SK-N-SH (cell line): ENCODE measurements at regions not wholly inside any gene's neighbourhood (a gene's known extent, or its start where the extent isn't known, plus 50 kb on each side); places are given as distances from the start of the nearest gene placed in this dataset.

ENCODE experiments used
- CTCF ChIP-seq: fragments of 200-600 bp; sonication (generic); IDR thresholded peaks from 2 replicates; pipeline ENCODE4 v1.6.1; 2017; ENCODE audit warnings: antibody characterized with exemption, mild to moderate bottlenecking, moderate library complexity
- EP300 ChIP-seq, 2 experiments: IDR thresholded peaks; 2 replicates each; pipeline versions ENCODE4 v1.4.0 to v1.6.1; 2012; ENCODE audit warnings: borderline replicate concordance in 1 of 2, low read depth in 1 of 2, low read length in 1 of 2
- MAX ChIP-seq: IDR thresholded peaks from 2 replicates; pipeline ENCODE4 v1.4.0; 2012; ENCODE audit warnings: low read depth
- RCOR1 ChIP-seq: fragments of 150-350 bp; IDR thresholded peaks from 2 replicates; pipeline ENCODE4 v1.6.1; 2017; ENCODE audit warnings: antibody characterized with exemption, low read length
- RXRA ChIP-seq: IDR thresholded peaks from 2 replicates; pipeline ENCODE4 v1.4.0; 2012; ENCODE audit warnings: low read depth, mild to moderate bottlenecking, borderline replicate concordance
- YY1 ChIP-seq: IDR thresholded peaks from 2 replicates; pipeline ENCODE4 v1.4.0; 2012; ENCODE audit warnings: low read depth, mild to moderate bottlenecking

DNA sequence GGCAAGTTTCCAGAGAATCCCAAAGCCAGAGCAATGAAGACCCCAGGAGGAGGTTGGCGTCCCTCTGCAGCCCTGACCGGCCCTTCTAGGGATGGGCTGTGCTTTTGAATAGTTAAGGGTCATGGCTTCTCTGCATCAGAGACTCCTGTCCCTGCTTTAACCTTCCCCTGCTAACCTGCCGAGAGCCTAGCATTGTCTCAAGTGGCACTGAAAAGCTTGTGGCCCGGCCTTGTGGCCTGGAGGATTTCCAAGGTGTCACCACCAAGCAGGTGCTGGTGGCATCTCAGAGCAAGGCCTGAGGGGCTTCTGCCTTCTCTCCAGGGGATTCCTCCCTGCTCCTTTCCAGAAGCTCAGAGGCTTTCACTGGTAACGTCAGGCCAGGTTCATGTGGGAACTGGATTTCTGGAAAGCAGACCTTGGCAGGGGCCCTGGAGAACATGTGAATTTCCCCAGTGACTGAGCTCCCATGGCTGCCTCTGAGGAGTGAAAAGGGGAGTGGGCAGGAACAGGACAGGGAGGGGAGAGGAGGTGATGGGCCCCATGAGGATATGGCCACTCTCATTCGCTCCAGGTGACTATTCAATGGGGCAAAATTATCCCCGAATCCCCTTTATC lies 409.9 kb downstream of the PTPRU start:
- TF ChIP-seq CTCF (no peak), RXRA (no peak), EP300 (IDR thresholded peaks at IDR 0.05; ENCODE audit: borderline replicate concordance in 1 of 2, low read depth in 1 of 2, low read length in 1 of 2) (no peak), MAX (no peak), RCOR1 (no peak), YY1 (no peak)
